H1 (cell line): ENCODE measurements at regions not wholly inside any gene's neighbourhood (a gene's known extent, or its start where the extent isn't known, plus 50 kb on each side); places are given as distances from the start of the nearest gene placed in this dataset.

Experiments
- CTCF ChIA-PET: fragments of 300-600 bp; sonication (Branson Sonifier 250); formaldehyde crosslinking; loops from one replicate; lab custom pipeline; 2021; ENCODE audit not compliant: partially characterized antibody; lab: Charles Lee
- POLR2A ChIA-PET: fragments of 300-600 bp; sonication (Branson Sonifier 250); formaldehyde crosslinking; loops from one replicate; lab custom pipeline; 2021; ENCODE audit warnings: inconsistent platforms; ENCODE audit not compliant: partially characterized antibody; lab: Charles Lee
- DNase-seq, 2 experiments: peaks; one replicate each; pipeline versions ENCODE4 v3.0.0 to v3.0.0-alpha.2; 2010 to 2022; ENCODE audit warnings: low spot score in 2 of 2, low read depth in 1 of 2, mixed read lengths in 1 of 2
- FAIRE-seq: peaks from 2 replicates; lab custom pipeline; 2011; peaks lifted over from hg19 to GRCh38; lab: Jason Lieb, UNC
- H2AFZ ChIP-seq: 2 replicates; pipeline ENCODE4 v1.8.1; 2012; ENCODE audit warnings: low read length, inconsistent platforms
- H2AK5ac ChIP-seq: 2 replicates; pipeline ENCODE4 v1.6.1; 2013; ENCODE audit warnings: low read depth, low read length
- H2BK120ac ChIP-seq: replicated peaks from 2 replicates; pipeline ENCODE3; 2013; ENCODE audit warnings: low read depth, low read length, inconsistent platforms
- H2BK12ac ChIP-seq: 2 replicates; pipeline ENCODE4 v1.6.1; 2013; ENCODE audit warnings: low read depth, low read length
- H2BK15ac ChIP-seq: 2 replicates; pipeline ENCODE4 v1.6.1; 2013; ENCODE audit warnings: low read length
- H2BK20ac ChIP-seq: 2 replicates; pipeline ENCODE4 v1.6.1; 2013; ENCODE audit warnings: low read length
- H2BK5ac ChIP-seq: 2 replicates; pipeline ENCODE4 v1.6.1; 2013; ENCODE audit warnings: low read depth, low read length
- H3K14ac ChIP-seq: 2 replicates; pipeline ENCODE4 v1.6.1; 2013; ENCODE audit warnings: inconsistent platforms; ENCODE audit not compliant: insufficient read length
- H3K18ac ChIP-seq: 2 replicates; pipeline ENCODE4 v1.6.1; 2013; ENCODE audit warnings: low read length; ENCODE audit errors: extremely low read depth
- H3K23ac ChIP-seq: 2 replicates; pipeline ENCODE4 v1.6.1; 2013; ENCODE audit warnings: inconsistent platforms; ENCODE audit not compliant: insufficient read length
- H3K23me2 ChIP-seq: 2 replicates; pipeline ENCODE4 v1.6.1; 2013; ENCODE audit warnings: low read depth, low read length
- H3K27ac ChIP-seq: 2 replicates; pipeline ENCODE4 v1.6.1; 2011; ENCODE audit warnings: low read depth, low read length, inconsistent platforms
- H3K27me3 ChIP-seq, 4 experiments: replicated peaks in 1 of 4; 1 replicate in 1 of 4; 2 replicates in 3 of 4; pipeline versions ENCODE4 v1.6.1 to v1.8.1; 2011 to 2013; ENCODE audit warnings: low read length in 3 of 4, mild to moderate bottlenecking in 3 of 4, inconsistent platforms in 2 of 4, mixed read lengths in 2 of 4, moderate library complexity in 1 of 4; ENCODE audit not compliant: control insufficient read depth in 3 of 4, insufficient read depth in 3 of 4; ENCODE audit errors: extremely low read depth in 1 of 4
- H3K36me3 ChIP-seq, 4 experiments: 2 replicates each; pipeline versions ENCODE4 v1.6.1 to v1.8.1; 2011 to 2013; ENCODE audit warnings: mild to moderate bottlenecking in 4 of 4, low read length in 3 of 4, moderate library complexity in 2 of 4, control low read depth in 1 of 4, inconsistent platforms in 1 of 4; ENCODE audit not compliant: insufficient read depth in 4 of 4, control insufficient read depth in 2 of 4
- H3K4ac ChIP-seq: replicated peaks from 2 replicates; pipeline ENCODE3; 2013; ENCODE audit warnings: low read length, low read depth, mixed read lengths, inconsistent platforms; ENCODE audit not compliant: insufficient read length
- H3K4me1 ChIP-seq, 4 experiments: replicated peaks in 1 of 4; 1 replicate in 1 of 4; 2 replicates in 3 of 4; pipeline versions ENCODE4 v1.6.1 to v1.8.1; 2011 to 2013; ENCODE audit warnings: low read length in 3 of 4, inconsistent platforms in 2 of 4, mixed read lengths in 1 of 4; ENCODE audit not compliant: insufficient read depth in 4 of 4, control insufficient read depth in 3 of 4
- H3K4me2 ChIP-seq, 2 experiments: 2 replicates each; pipeline versions ENCODE4 v1.6.1 to v1.8.1; 2011 to 2013; ENCODE audit warnings: low read depth in 2 of 2, low read length in 2 of 2, control low read depth in 1 of 2, inconsistent platforms in 1 of 2, mild to moderate bottlenecking in 1 of 2; ENCODE audit not compliant: insufficient read depth in 1 of 2
- H3K4me3 ChIP-seq, 4 experiments: fragments of 200-600, 300-600 bp in 1 of 4; sonication (generic), shearing (Covaris generic), sonication (Bioruptor Twin) in 1 of 4; 2 replicates each; pipeline versions ENCODE4 v1.5.1 to v1.8.1; 2011 to 2016; ENCODE audit warnings: low read length in 4 of 4, low read depth in 3 of 4, control low read depth in 2 of 4, inconsistent platforms in 2 of 4, mild to moderate bottlenecking in 2 of 4, mixed read lengths in 1 of 4, moderate library complexity in 1 of 4; ENCODE audit not compliant: insufficient read depth in 2 of 4; ENCODE audit errors: extremely low read depth in 1 of 4
- H3K56ac ChIP-seq: replicated peaks from 2 replicates; pipeline ENCODE3; 2013; ENCODE audit warnings: low read depth, mild to moderate bottlenecking, mixed read lengths, low read length, inconsistent platforms; ENCODE audit not compliant: insufficient read length
- H3K79me1 ChIP-seq: 2 replicates; pipeline ENCODE4 v1.6.1; 2013; ENCODE audit warnings: low read depth, low read length, control low read depth
- H3K79me2 ChIP-seq, 2 experiments: 2 replicates each; pipeline versions ENCODE4 v1.6.1 to v1.8.1; 2012 to 2013; ENCODE audit warnings: low read length in 2 of 2, mild to moderate bottlenecking in 2 of 2, inconsistent platforms in 1 of 2; ENCODE audit not compliant: insufficient read depth in 2 of 2, control insufficient read depth in 1 of 2
- H3K9ac ChIP-seq, 4 experiments: replicated peaks in 1 of 4; 1 replicate in 1 of 4; 2 replicates in 3 of 4; pipeline versions ENCODE4 v1.6.1 to v1.8.1; 2011 to 2013; ENCODE audit warnings: low read depth in 3 of 4, low read length in 3 of 4, control low read depth in 2 of 4, mild to moderate bottlenecking in 2 of 4, moderate library complexity in 2 of 4, inconsistent platforms in 1 of 4; ENCODE audit errors: extremely low read depth in 1 of 4
- H3K9me3 ChIP-seq, 2 experiments: 2 replicates each; pipeline versions ENCODE4 v1.6.1 to v1.8.1; 2012 to 2013; ENCODE audit warnings: mild to moderate bottlenecking in 2 of 2, moderate library complexity in 2 of 2, control low read depth in 1 of 2, inconsistent platforms in 1 of 2, low read depth in 1 of 2, low read length in 1 of 2, mixed read lengths in 1 of 2; ENCODE audit not compliant: insufficient read depth in 2 of 2
- H4K20me1 ChIP-seq, 2 experiments: replicated peaks in 1 of 2; 2 replicates each; pipeline versions ENCODE3 to v1.8.1; 2011 to 2013; ENCODE audit warnings: inconsistent platforms in 2 of 2, low read length in 2 of 2, mild to moderate bottlenecking in 1 of 2; ENCODE audit not compliant: insufficient read depth in 2 of 2, control insufficient read depth in 1 of 2
- H4K5ac ChIP-seq: 2 replicates; pipeline ENCODE4 v1.6.1; 2013; ENCODE audit warnings: low read length, low read depth, mixed read lengths, inconsistent platforms; ENCODE audit not compliant: insufficient read length
- H4K8ac ChIP-seq: 2 replicates; pipeline ENCODE4 v1.8.0; 2013; ENCODE audit warnings: mild to moderate bottlenecking, moderate library complexity, low read length, inconsistent platforms; ENCODE audit not compliant: insufficient read depth; ENCODE audit errors: extremely low read depth
- H4K91ac ChIP-seq: replicated peaks from 2 replicates; pipeline ENCODE3; 2013; ENCODE audit warnings: low read length, mixed read lengths, inconsistent platforms; ENCODE audit not compliant: insufficient read length
- E2F6 ChIP-seq: IDR thresholded peaks from 2 replicates; pipeline ENCODE4 v1.6.1; 2012; ENCODE audit warnings: inconsistent platforms
- EGR1 ChIP-seq: IDR thresholded peaks from 2 replicates; pipeline ENCODE4 v1.6.1; 2011; ENCODE audit warnings: low read depth, low read length, borderline replicate concordance
- EZH2 ChIP-seq: fragments of 200-600 bp; sonication (generic); IDR thresholded peaks from 2 replicates; pipeline ENCODE4 v1.7.1; 2012; ENCODE audit warnings: low read depth, mild to moderate bottlenecking, moderate library complexity, low read length, inconsistent platforms; ENCODE audit not compliant: severe bottlenecking
- GABPA ChIP-seq: IDR thresholded peaks from 2 replicates; pipeline ENCODE4 v1.6.1; 2011; ENCODE audit warnings: mild to moderate bottlenecking, low read length, moderate library complexity, borderline replicate concordance; ENCODE audit not compliant: insufficient read depth
- GTF2F1 ChIP-seq: IDR thresholded peaks from 2 replicates; pipeline ENCODE4 v1.6.1; 2012; ENCODE audit warnings: low read depth, low read length, improper control_type of control experiment, borderline replicate concordance
- NANOG ChIP-seq: IDR thresholded peaks from 2 replicates; pipeline ENCODE4 v1.6.1; 2011; ENCODE audit warnings: low read length, low read depth, mild to moderate bottlenecking, inconsistent platforms; ENCODE audit not compliant: insufficient read depth, poor library complexity, severe bottlenecking
- POLR2AphosphoS5 ChIP-seq: IDR thresholded peaks from 2 replicates; pipeline ENCODE4 v1.6.1; 2011; ENCODE audit warnings: low read depth, low read length
- POU5F1 ChIP-seq: IDR thresholded peaks from 2 replicates; pipeline ENCODE4 v1.6.1; 2011; ENCODE audit warnings: low read depth, mild to moderate bottlenecking, low read length, moderate library complexity
- RXRA ChIP-seq: IDR thresholded peaks from 2 replicates; pipeline ENCODE4 v1.6.1; 2011; ENCODE audit warnings: low read depth, mild to moderate bottlenecking, low read length, moderate library complexity; ENCODE audit not compliant: insufficient read depth
- SIX5 ChIP-seq: IDR thresholded peaks from 2 replicates; pipeline ENCODE4 v1.6.1; 2011; ENCODE audit warnings: mild to moderate bottlenecking, low read depth, low read length
- SP1 ChIP-seq: IDR thresholded peaks from 2 replicates; pipeline ENCODE4 v1.6.1; 2011; ENCODE audit warnings: low read depth, low read length
- TBP ChIP-seq: IDR thresholded peaks from 2 replicates; pipeline ENCODE4 v1.6.1; 2011; ENCODE audit warnings: low read depth, low read length, improper control_type of control experiment
- USF2 ChIP-seq: IDR thresholded peaks from 2 replicates; pipeline ENCODE4 v1.6.1; 2011; ENCODE audit warnings: low read length, improper control_type of control experiment
- WGBS, 2 experiments: shearing (Covaris generic) in 1 of 2; methylation state at CpG; one replicate each; pipeline versions ENCODE4 v1.1.6 to v1.1.7; 2013 to 2015; ENCODE audit warnings: low lambda C conversion rate in 2 of 2, mixed read lengths in 2 of 2, inconsistent platforms in 1 of 2, low coverage in 1 of 2, missing lambda C conversion rate in 1 of 2; ENCODE audit not compliant: insufficient replicate concordance in 2 of 2, insufficient coverage in 1 of 2, insufficient read length in 1 of 2; ENCODE audit errors: extremely low coverage in 1 of 2, missing lambda C conversion rate in 1 of 2; 5-methylcytosine and 5-hydroxymethylcytosine counted together

GRCh38 chr7:142334236-142334635 lies 76.4 kb upstream of the PRSS58 start:
- no peak overlapping the region for H3K56ac ChIP-seq
- H4K91ac ChIP-seq = no peak overlapping the region
- POLR2A ChIA-PET = no interaction called here
- H3K36me3 ChIP-seq = no peaks in the 10 kb centered on the region
- CTCF ChIA-PET = interaction anchor here (0.9 to 4.1 kb wide), 12 partner anchors 10 to 456 kb away, joined by 3 to 32 read pairs (median 6); no protein-coding TSS in a partner anchor
- H3K27ac ChIP-seq = no peak overlapping the region
- H2BK15ac ChIP-seq = no peak overlapping the region
- peaks cover 0 to 5% (median 4%) of the 10 kb centered on the region in 4 experiments; a peak in 5 of 7 replicates for H3K4me1 ChIP-seq
- no peaks in the 10 kb centered on the region for H3K9me3 ChIP-seq
- DNase-seq (no peak), FAIRE-seq (no peak)
- H3K4ac ChIP-seq = no peak overlapping the region
- H4K8ac ChIP-seq = no peak overlapping the region
- no peak overlapping the region for H3K4me3 ChIP-seq
- H2AK5ac ChIP-seq = no peak overlapping the region
- H3K27me3 ChIP-seq = no peaks in the 10 kb centered on the region
- no peak overlapping the region; the same call in 1 of the 2 replicates for H2AFZ ChIP-seq
- no peaks in the 10 kb centered on the region for H3K79me1 ChIP-seq
- H4K5ac ChIP-seq = no peak overlapping the region
- no peaks in the 10 kb centered on the region for H3K79me2 ChIP-seq
- H2BK12ac ChIP-seq = no peak overlapping the region
- H4K20me1 ChIP-seq = no peaks in the 10 kb centered on the region
- no peak overlapping the region for H2BK5ac ChIP-seq
- no peak overlapping the region for H3K9ac ChIP-seq
- 86% methylated on average over 2 of the region's 2 CpGs; no CpG with 5 or more reads in 1 of the 2 experiments for WGBS, 2 experiments
- H2BK120ac ChIP-seq = no peak overlapping the region
- H3K18ac ChIP-seq = no peak overlapping the region
- H2BK20ac ChIP-seq = no peak overlapping the region
- no peak overlapping the region for H3K14ac ChIP-seq
- no peaks in the 10 kb centered on the region; the same call in 1 of the 2 replicates for H3K23me2 ChIP-seq
- H3K4me2 ChIP-seq = no peak overlapping the region
- no peak overlapping the region for H3K23ac ChIP-seq
- TF ChIP-seq GTF2F1 = no peak
- TF ChIP-seq EZH2 = no peak
- TF ChIP-seq SP1 = no peak
- no peak for TF ChIP-seq NANOG
- no peak for TF ChIP-seq POLR2AphosphoS5
- no peak for TF ChIP-seq POU5F1
- TF ChIP-seq E2F6 = no peak
- TF ChIP-seq GABPA = no peak
- no peak for TF ChIP-seq RXRA
- TF ChIP-seq SIX5 = no peak
- no peak for TF ChIP-seq USF2
- no peak for TF ChIP-seq EGR1
- no peak for TF ChIP-seq TBP
